ENCODE measurements at regions not wholly inside any gene's neighbourhood (a gene's known extent, or its start where the extent isn't known, plus 50 kb on each side); places are given as distances from the start of the nearest gene placed in this dataset.
"Not testable (repeated sequence)": the region's sequence is repeated elsewhere in the genome, so short reads cannot be mapped to it uniquely, and the experiment has no call there.

- no peaks in the 10 kb centered on the region for H3K4me1 Mint-ChIP-seq (ENCODE audit: low read depth)
- H3K27ac Mint-ChIP-seq = no peak overlapping the region
- H3K9me3 Mint-ChIP-seq (ENCODE audit: insufficient read depth) = no peaks in the 10 kb centered on the region
- no peaks in the 10 kb centered on the region for H3K36me3 Mint-ChIP-seq (ENCODE audit: low read depth)
- no peak for DNase-seq
- no peak for ATAC-seq
- CTCF ChIA-PET = no interaction called here
- H3K27me3 Mint-ChIP-seq (ENCODE audit: low read depth) = no peaks in the 10 kb centered on the region
- POLR2A ChIA-PET = no interaction called here
- H3K4me3 Mint-ChIP-seq = no peak overlapping the region
These were observed 127.8 kb upstream of the DIAPH2 start for GRCh38 chrX:96556886-96557285.

GRCh38 chrX:96561129-96561528 is 123.5 kb upstream of the DIAPH2 start:
- ATAC-seq; CTCF ChIA-PET; H3K4me3 Mint-ChIP-seq; H3K4me1 Mint-ChIP-seq (ENCODE audit: low read depth); H3K9me3 Mint-ChIP-seq (ENCODE audit: insufficient read depth); DNase-seq; H3K36me3 Mint-ChIP-seq (ENCODE audit: low read depth); H3K27me3 Mint-ChIP-seq (ENCODE audit: low read depth); H3K27ac Mint-ChIP-seq: not testable (repeated sequence)
- POLR2A ChIA-PET = interaction anchor here (0.6 kb wide), 1 partner anchor 10 kb away, joined by 3 read pairs; no protein-coding TSS in a partner anchor

GRCh38 chrX:96563646-96564045 is 121.0 kb upstream of the DIAPH2 start:
- POLR2A ChIA-PET = no interaction called here
- no peak for ATAC-seq
- CTCF ChIA-PET = no interaction called here
- H3K36me3 Mint-ChIP-seq (ENCODE audit: low read depth) = no peaks in the 10 kb centered on the region
- no peaks in the 10 kb centered on the region for H3K27me3 Mint-ChIP-seq (ENCODE audit: low read depth)
- H3K9me3 Mint-ChIP-seq (ENCODE audit: insufficient read depth) = no peaks in the 10 kb centered on the region
- H3K4me1 Mint-ChIP-seq (ENCODE audit: low read depth) = no peaks in the 10 kb centered on the region
- no peak for DNase-seq
- no peak overlapping the region for H3K27ac Mint-ChIP-seq
- no peak overlapping the region for H3K4me3 Mint-ChIP-seq

GRCh38 chrX:96564595-96564994 is 120.0 kb upstream of the DIAPH2 start:
- Mint-ChIP-seq H3K4me3 (no peak overlapping the region), H3K36me3 (ENCODE audit: low read depth) (no peaks in the 10 kb centered on the region), H3K27ac (no peak overlapping the region), H3K4me1 (ENCODE audit: low read depth) (no peaks in the 10 kb centered on the region), H3K27me3 (ENCODE audit: low read depth) (no peaks in the 10 kb centered on the region), H3K9me3 (ENCODE audit: insufficient read depth) (no peaks in the 10 kb centered on the region)
- ATAC-seq (no peak), DNase-seq (no peak)
- POLR2A ChIA-PET = no interaction called here
- CTCF ChIA-PET = no interaction called here

- DNase-seq (no peak), ATAC-seq (no peak)
- POLR2A ChIA-PET = no interaction called here
- H3K4me3 Mint-ChIP-seq = no peak overlapping the region
- H3K36me3 Mint-ChIP-seq (ENCODE audit: low read depth) = no peaks in the 10 kb centered on the region
- no peak overlapping the region for H3K27ac Mint-ChIP-seq
- CTCF ChIA-PET = no interaction called here
- H3K4me1 Mint-ChIP-seq (ENCODE audit: low read depth) = no peaks in the 10 kb centered on the region
- H3K27me3 Mint-ChIP-seq (ENCODE audit: low read depth) = no peaks in the 10 kb centered on the region
- no peaks in the 10 kb centered on the region for H3K9me3 Mint-ChIP-seq (ENCODE audit: insufficient read depth)
These were observed 117.8 kb upstream of the DIAPH2 start for GRCh38 chrX:96566878-96567277.

GRCh38 chrX:96568071-96568470 is 116.6 kb upstream of the DIAPH2 start:
- no peak for DNase-seq
- Mint-ChIP-seq H3K4me1 (ENCODE audit: low read depth) (no peaks in the 10 kb centered on the region), H3K27me3 (ENCODE audit: low read depth) (no peaks in the 10 kb centered on the region), H3K36me3 (ENCODE audit: low read depth) (no peaks in the 10 kb centered on the region), H3K9me3 (ENCODE audit: insufficient read depth) (no peaks in the 10 kb centered on the region), H3K4me3 (no peak overlapping the region), H3K27ac (no peak overlapping the region)
- no peak for ATAC-seq
- POLR2A ChIA-PET = no interaction called here
- CTCF ChIA-PET = no interaction called here

- POLR2A ChIA-PET = no interaction called here
- H3K9me3 Mint-ChIP-seq (ENCODE audit: insufficient read depth) = no peaks in the 10 kb centered on the region
- CTCF ChIA-PET = no interaction called here
- no peak overlapping the region for H3K27ac Mint-ChIP-seq
- no peaks in the 10 kb centered on the region for H3K4me1 Mint-ChIP-seq (ENCODE audit: low read depth)
- no peaks in the 10 kb centered on the region for H3K36me3 Mint-ChIP-seq (ENCODE audit: low read depth)
- H3K27me3 Mint-ChIP-seq (ENCODE audit: low read depth) = no peaks in the 10 kb centered on the region
- no peak for ATAC-seq
- H3K4me3 Mint-ChIP-seq = no peak overlapping the region
- DNase-seq = no peak
These were observed 115.6 kb upstream of the DIAPH2 start for GRCh38 chrX:96569034-96569433.

- Mint-ChIP-seq H3K4me3 (no peak overlapping the region), H3K27ac (no peak overlapping the region), H3K9me3 (ENCODE audit: insufficient read depth) (no peaks in the 10 kb centered on the region), H3K36me3 (ENCODE audit: low read depth) (no peaks in the 10 kb centered on the region), H3K27me3 (ENCODE audit: low read depth) (no peaks in the 10 kb centered on the region), H3K4me1 (ENCODE audit: low read depth) (no peaks in the 10 kb centered on the region)
- POLR2A ChIA-PET = no interaction called here
- CTCF ChIA-PET = no interaction called here
- ATAC-seq = no peak
- no peak for DNase-seq
These were observed 109.6 kb upstream of the DIAPH2 start for GRCh38 chrX:96575011-96575410.

GRCh38 chrX:96576368-96576767 is 108.3 kb upstream of the DIAPH2 start:
- ChIA-PET CTCF (no interaction called here), POLR2A (no interaction called here)
- no peaks in the 10 kb centered on the region for H3K36me3 Mint-ChIP-seq (ENCODE audit: low read depth)
- no peaks in the 10 kb centered on the region for H3K27me3 Mint-ChIP-seq (ENCODE audit: low read depth)
- H3K9me3 Mint-ChIP-seq (ENCODE audit: insufficient read depth) = no peaks in the 10 kb centered on the region
- no peak overlapping the region for H3K27ac Mint-ChIP-seq
- no peaks in the 10 kb centered on the region for H3K4me1 Mint-ChIP-seq (ENCODE audit: low read depth)
- H3K4me3 Mint-ChIP-seq = no peak overlapping the region
- ATAC-seq = no peak
- DNase-seq = no peak

GRCh38 chrX:96578781-96579180 is 105.9 kb upstream of the DIAPH2 start:
- Mint-ChIP-seq H3K4me3 (no peak overlapping the region), H3K9me3 (ENCODE audit: insufficient read depth) (no peaks in the 10 kb centered on the region), H3K27me3 (ENCODE audit: low read depth) (no peaks in the 10 kb centered on the region), H3K27ac (no peak overlapping the region), H3K4me1 (ENCODE audit: low read depth) (no peaks in the 10 kb centered on the region), H3K36me3 (ENCODE audit: low read depth) (no peaks in the 10 kb centered on the region)
- no peak for DNase-seq
- ATAC-seq = no peak
- ChIA-PET CTCF (no interaction called here), POLR2A (no interaction called here)

- Mint-ChIP-seq H3K4me1 (ENCODE audit: low read depth) (no peaks in the 10 kb centered on the region), H3K27me3 (ENCODE audit: low read depth) (no peaks in the 10 kb centered on the region), H3K4me3 (no peak overlapping the region), H3K27ac (no peak overlapping the region), H3K9me3 (ENCODE audit: insufficient read depth) (no peaks in the 10 kb centered on the region), H3K36me3 (ENCODE audit: low read depth) (no peaks in the 10 kb centered on the region)
- ChIA-PET POLR2A (no interaction called here), CTCF (no interaction called here)
- DNase-seq (no peak), ATAC-seq (no peak)
These were observed 105.4 kb upstream of the DIAPH2 start for GRCh38 chrX:96579252-96579651.

GRCh38 chrX:96590403-96590802 is 94.2 kb upstream of the DIAPH2 start:
- CTCF ChIA-PET = no interaction called here
- Mint-ChIP-seq H3K36me3 (ENCODE audit: low read depth) (no peaks in the 10 kb centered on the region), H3K4me1 (ENCODE audit: low read depth) (no peaks in the 10 kb centered on the region), H3K27me3 (ENCODE audit: low read depth) (no peaks in the 10 kb centered on the region), H3K9me3 (ENCODE audit: insufficient read depth) (no peaks in the 10 kb centered on the region), H3K27ac (no peak overlapping the region), H3K4me3 (no peak overlapping the region)
- no peak for DNase-seq
- POLR2A ChIA-PET = no interaction called here
- ATAC-seq = no peak

GRCh38 chrX:96591421-96591820 is 93.2 kb upstream of the DIAPH2 start:
- H3K4me1 Mint-ChIP-seq (ENCODE audit: low read depth) = no peaks in the 10 kb centered on the region
- POLR2A ChIA-PET = no interaction called here
- no peaks in the 10 kb centered on the region for H3K9me3 Mint-ChIP-seq (ENCODE audit: insufficient read depth)
- CTCF ChIA-PET = no interaction called here
- no peak for DNase-seq
- no peak overlapping the region for H3K4me3 Mint-ChIP-seq
- no peaks in the 10 kb centered on the region for H3K36me3 Mint-ChIP-seq (ENCODE audit: low read depth)
- H3K27ac Mint-ChIP-seq = no peak overlapping the region
- ATAC-seq = no peak
- H3K27me3 Mint-ChIP-seq (ENCODE audit: low read depth) = no peaks in the 10 kb centered on the region
